AG04450 (cell line): ENCODE measurements at regions not wholly inside any gene's neighbourhood (a gene's known extent, or its start where the extent isn't known, plus 50 kb on each side); places are given as distances from the start of the nearest gene placed in this dataset.
"Not testable (repeated sequence)": the region's sequence is repeated elsewhere in the genome, so short reads cannot be mapped to it uniquely, and the experiment has no call there.

ENCODE experiments used
- CTCF ChIA-PET: fragments of 300-600, 350-600 bp; formaldehyde crosslinking; extraction: SDS; loops from one replicate; lab custom pipeline; 2022; ENCODE audit warnings: antibody characterized with exemption, inconsistent platforms; lab: Charles Lee
- POLR2A ChIA-PET: fragments of 350-600 bp; formaldehyde crosslinking; extraction: SDS; loops from one replicate; lab custom pipeline; 2021; ENCODE audit warnings: antibody characterized with exemption, inconsistent platforms; lab: Yijun Ruan, JAX
- DNase-seq: peaks from one replicate; pipeline ENCODE4 v3.0.0-alpha.2; 2011; ENCODE audit warnings: low read depth, low spot score
- H3K27ac ChIP-seq: one replicate; pipeline ENCODE4 v1.5.1; 2012; ENCODE audit warnings: low read depth, low read length, control low read depth
- H3K27me3 ChIP-seq: one replicate; pipeline ENCODE4 v1.6.0; 2012; ENCODE audit warnings: low read length; ENCODE audit not compliant: control insufficient read depth, insufficient read depth
- H3K4me3 ChIP-seq: 2 replicates; pipeline ENCODE4 v1.5.1; 2011; ENCODE audit warnings: mild to moderate bottlenecking, low read depth, low read length, control low read depth
- H3K9me3 ChIP-seq: 2 replicates; pipeline ENCODE4 v1.5.1; 2012; ENCODE audit warnings: low read length; ENCODE audit not compliant: control insufficient read depth, insufficient read depth
- TF ChIP-seq, protein P1 (sequence below): IDR thresholded peaks from 2 replicates; pipeline ENCODE4 v1.5.1; 2011; ENCODE audit warnings: low read depth, low read length, control low read depth, inconsistent platforms

DNA sequence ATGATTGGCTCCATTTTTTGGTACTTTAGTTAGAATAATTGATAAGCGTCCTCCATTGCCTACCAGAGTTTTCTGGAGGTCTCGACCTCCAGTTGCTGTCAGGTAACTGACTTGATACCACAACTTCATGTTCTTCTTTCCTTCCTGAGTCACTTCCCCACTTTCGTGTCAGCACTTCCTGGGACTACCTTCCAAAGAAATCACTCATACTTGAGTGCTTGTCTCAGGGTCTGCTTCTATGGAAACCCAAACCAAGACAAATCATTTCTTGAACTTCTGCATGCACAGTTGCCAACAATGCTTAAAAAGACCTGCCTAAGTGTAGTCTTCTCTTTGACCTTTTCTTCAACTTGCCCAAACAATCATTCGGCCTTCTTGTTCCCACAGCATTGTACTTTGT lies 210.3 kb upstream of the ETAA1 start:
- TF ChIP-seq, protein P1, sequence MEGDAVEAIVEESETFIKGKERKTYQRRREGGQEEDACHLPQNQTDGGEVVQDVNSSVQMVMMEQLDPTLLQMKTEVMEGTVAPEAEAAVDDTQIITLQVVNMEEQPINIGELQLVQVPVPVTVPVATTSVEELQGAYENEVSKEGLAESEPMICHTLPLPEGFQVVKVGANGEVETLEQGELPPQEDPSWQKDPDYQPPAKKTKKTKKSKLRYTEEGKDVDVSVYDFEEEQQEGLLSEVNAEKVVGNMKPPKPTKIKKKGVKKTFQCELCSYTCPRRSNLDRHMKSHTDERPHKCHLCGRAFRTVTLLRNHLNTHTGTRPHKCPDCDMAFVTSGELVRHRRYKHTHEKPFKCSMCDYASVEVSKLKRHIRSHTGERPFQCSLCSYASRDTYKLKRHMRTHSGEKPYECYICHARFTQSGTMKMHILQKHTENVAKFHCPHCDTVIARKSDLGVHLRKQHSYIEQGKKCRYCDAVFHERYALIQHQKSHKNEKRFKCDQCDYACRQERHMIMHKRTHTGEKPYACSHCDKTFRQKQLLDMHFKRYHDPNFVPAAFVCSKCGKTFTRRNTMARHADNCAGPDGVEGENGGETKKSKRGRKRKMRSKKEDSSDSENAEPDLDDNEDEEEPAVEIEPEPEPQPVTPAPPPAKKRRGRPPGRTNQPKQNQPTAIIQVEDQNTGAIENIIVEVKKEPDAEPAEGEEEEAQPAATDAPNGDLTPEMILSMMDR: no peak
- Histone ChIP-seq H3K9me3 (no peaks in the 10 kb centered on the region), H3K4me3 (no peak overlapping the region), H3K27me3 (no peaks in the 10 kb centered on the region), H3K27ac (no peak overlapping the region)
- CTCF ChIA-PET: no interaction called here
- DNase-seq: no peak
- POLR2A ChIA-PET: no interaction called here

GRCh38 chr2:67195327-67195726 lies 201.8 kb upstream of the ETAA1 start:
- H3K27ac ChIP-seq, H3K27me3 ChIP-seq, DNase-seq, POLR2A ChIA-PET, H3K9me3 ChIP-seq, CTCF ChIA-PET, H3K4me3 ChIP-seq: not testable (repeated sequence)

GRCh38 chr2:67201521-67201920 lies 195.6 kb upstream of the ETAA1 start:
- ChIA-PET CTCF (interaction anchor here (2.2 kb wide), 1 partner anchor 14 kb away, joined by 7 read pairs; no protein-coding TSS in a partner anchor), POLR2A (no interaction called here)
- H3K27me3 ChIP-seq: no peaks in the 10 kb centered on the region
- H3K27ac ChIP-seq: no peak overlapping the region
- TF ChIP-seq, protein P1: no peak
- DNase-seq: no peak
- H3K9me3 ChIP-seq: no peaks in the 10 kb centered on the region
- no peak overlapping the region for H3K4me3 ChIP-seq

GRCh38 chr2:67204349-67204748 lies 192.8 kb upstream of the ETAA1 start:
- ChIA-PET CTCF (no interaction called here), POLR2A (no interaction called here)
- TF ChIP-seq, protein P1: no peak
- Histone ChIP-seq H3K27ac (no peak overlapping the region), H3K4me3 (no peak overlapping the region), H3K9me3 (no peaks in the 10 kb centered on the region), H3K27me3 (no peaks in the 10 kb centered on the region)
- DNase-seq: no peak

DNA sequence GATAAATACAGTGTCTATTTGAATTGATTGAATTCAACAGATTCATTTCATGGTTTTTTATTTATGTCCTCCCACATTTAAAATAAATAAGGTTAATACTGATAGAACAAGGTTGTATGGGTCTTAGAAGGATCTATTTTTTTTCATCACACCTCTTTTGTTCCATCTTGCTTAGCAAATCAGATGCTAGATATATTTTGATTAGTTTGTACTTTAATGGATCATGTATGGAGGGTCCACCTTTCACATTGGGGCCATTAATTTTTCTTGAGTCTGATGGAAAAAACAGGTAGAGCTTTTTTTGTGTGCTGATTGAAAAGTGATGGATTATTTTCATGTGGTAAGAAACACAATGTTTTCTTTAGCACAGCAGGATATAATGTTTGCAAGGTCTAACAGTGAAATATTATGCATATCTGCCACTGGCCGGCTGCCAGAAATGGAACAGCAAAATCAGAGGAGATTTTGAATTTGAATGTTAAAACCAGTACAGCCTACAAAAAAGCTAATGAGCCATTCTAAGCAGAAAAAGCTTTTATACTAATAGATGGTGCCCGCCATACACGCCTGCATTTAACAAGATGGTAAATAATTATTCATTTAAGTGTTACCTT lies 188.1 kb upstream of the ETAA1 start:
- no peak for DNase-seq
- CTCF ChIA-PET: no interaction called here
- TF ChIP-seq, protein P1: no peak
- H3K9me3 ChIP-seq: no peaks in the 10 kb centered on the region
- H3K4me3 ChIP-seq: no peak overlapping the region
- H3K27me3 ChIP-seq: no peaks in the 10 kb centered on the region
- H3K27ac ChIP-seq: no peak overlapping the region
- POLR2A ChIA-PET: no interaction called here
